ENCODE measurements at regions not wholly inside any gene's neighbourhood (a gene's known extent, or its start where the extent isn't known, plus 50 kb on each side); places are given as distances from the start of the nearest gene placed in this dataset.
A peak's percentile ranks its signal among the peaks of the same experiment; 100 is the strongest.
"Not testable (repeated sequence)": the region's sequence is repeated elsewhere in the genome, so short reads cannot be mapped to it uniquely, and the experiment has no call there.

GRCh38 chr12:82620917-82621316, 65.8 kb upstream of the TMTC2 start:
- no peak for TF ChIP-seq CTCF (IDR thresholded peaks at IDR 0.05; ENCODE audit: insufficient read depth, missing control alignments)
- no peak for FAIRE-seq
- DNase-seq (ENCODE audit: insufficient read length, low spot score): no peak

- DNase-seq (ENCODE audit: insufficient read length, low spot score): no peak
- no peak for TF ChIP-seq CTCF (IDR thresholded peaks at IDR 0.05; ENCODE audit: insufficient read depth, missing control alignments)
- FAIRE-seq: no peak
Observed at GRCh38 chr12:82625523-82625922, 61.2 kb upstream of the TMTC2 start.

- FAIRE-seq (no peak), DNase-seq (ENCODE audit: insufficient read length, low spot score) (no peak)
- peak; percentile 66 for TF ChIP-seq CTCF (IDR thresholded peaks at IDR 0.05; ENCODE audit: insufficient read depth, missing control alignments)
Observed at GRCh38 chr12:82627799-82628198, 58.9 kb upstream of the TMTC2 start.

- DNase-seq (ENCODE audit: insufficient read length, low spot score); FAIRE-seq: not testable (repeated sequence)
Observed at GRCh38 chr12:82634495-82635258, 52.0 kb upstream of the TMTC2 start.

GRCh38 chr12:82635263-82635662, 51.4 kb upstream of the TMTC2 start:
- DNase-seq (ENCODE audit: insufficient read length, low spot score): no peak
- TF ChIP-seq CTCF (IDR thresholded peaks at IDR 0.05; ENCODE audit: insufficient read depth, missing control alignments): no peak
- no peak for FAIRE-seq
